ENCODE measurements at regions not wholly inside any gene's neighbourhood (a gene's known extent, or its start where the extent isn't known, plus 50 kb on each side); places are given as distances from the start of the nearest gene placed in this dataset.

DNA sequence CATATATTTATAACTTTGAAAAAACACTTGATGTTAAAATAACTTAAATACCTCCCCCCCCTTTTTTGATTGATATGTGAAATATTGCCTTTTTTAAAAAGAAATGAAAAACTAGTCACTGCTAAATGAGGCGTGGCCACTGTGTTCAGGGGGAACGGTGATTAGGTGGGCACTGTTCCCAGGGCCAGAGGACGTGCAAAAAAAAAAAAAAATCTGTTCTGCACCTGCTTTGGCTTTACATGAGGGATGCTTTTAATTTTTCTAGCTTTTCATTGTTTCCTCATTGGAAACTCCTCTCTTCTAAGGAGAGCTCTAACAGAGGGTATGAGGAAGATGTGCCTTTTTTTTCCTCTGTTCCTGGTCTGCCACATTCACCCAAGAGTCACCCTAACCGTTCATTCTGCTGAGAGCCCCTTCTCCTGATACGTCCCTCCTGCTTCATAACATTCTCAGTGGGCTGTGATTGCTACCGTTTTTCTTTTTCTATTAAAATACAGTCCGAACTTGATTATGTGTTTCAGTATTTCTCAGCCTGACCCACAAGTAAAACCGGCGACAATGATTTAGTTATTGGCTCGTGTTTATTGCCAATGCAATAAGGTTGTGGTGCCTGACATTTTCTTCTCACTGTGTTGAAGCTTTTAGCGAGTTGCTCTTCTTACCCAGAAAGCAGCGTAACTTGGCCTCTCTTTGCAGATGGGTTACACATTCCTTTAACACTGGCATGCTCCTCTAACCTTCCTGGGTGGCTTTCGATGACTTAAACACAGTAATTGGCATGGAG is 64.8 kb upstream of the ZNF536 start:
- TF ChIP-seq, protein P1, sequence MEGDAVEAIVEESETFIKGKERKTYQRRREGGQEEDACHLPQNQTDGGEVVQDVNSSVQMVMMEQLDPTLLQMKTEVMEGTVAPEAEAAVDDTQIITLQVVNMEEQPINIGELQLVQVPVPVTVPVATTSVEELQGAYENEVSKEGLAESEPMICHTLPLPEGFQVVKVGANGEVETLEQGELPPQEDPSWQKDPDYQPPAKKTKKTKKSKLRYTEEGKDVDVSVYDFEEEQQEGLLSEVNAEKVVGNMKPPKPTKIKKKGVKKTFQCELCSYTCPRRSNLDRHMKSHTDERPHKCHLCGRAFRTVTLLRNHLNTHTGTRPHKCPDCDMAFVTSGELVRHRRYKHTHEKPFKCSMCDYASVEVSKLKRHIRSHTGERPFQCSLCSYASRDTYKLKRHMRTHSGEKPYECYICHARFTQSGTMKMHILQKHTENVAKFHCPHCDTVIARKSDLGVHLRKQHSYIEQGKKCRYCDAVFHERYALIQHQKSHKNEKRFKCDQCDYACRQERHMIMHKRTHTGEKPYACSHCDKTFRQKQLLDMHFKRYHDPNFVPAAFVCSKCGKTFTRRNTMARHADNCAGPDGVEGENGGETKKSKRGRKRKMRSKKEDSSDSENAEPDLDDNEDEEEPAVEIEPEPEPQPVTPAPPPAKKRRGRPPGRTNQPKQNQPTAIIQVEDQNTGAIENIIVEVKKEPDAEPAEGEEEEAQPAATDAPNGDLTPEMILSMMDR (IDR thresholded peaks at IDR 0.05) = no peak
- no peak for TF ChIP-seq POLR2A (IDR thresholded peaks at IDR 0.05)

Measured in lower leg skin (tissue), 3 donors.